ENCODE measurements at regions not wholly inside any gene's neighbourhood (a gene's known extent, or its start where the extent isn't known, plus 50 kb on each side); places are given as distances from the start of the nearest gene placed in this dataset.

DNA sequence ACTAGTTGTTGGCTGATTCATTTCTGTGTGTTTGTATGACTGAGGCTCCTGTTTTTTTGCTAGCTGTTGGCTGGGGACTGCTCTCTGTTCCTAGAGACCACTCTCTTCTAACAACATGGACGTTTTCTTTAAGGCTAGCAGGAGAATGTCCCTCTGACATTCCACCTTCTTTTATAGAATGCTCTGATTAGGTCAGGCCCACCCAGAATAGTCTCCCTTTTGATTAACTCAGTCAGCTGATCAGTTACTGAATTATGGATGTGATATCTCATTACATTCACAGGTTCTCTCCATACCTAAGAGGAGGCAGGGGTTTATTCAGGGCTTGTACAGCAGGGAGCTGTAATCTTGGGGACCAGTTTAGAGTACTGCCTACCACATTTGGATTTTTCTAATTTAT is 175.6 kb upstream of the RHOBTB1 start:
- TF ChIP-seq CTCF (IDR thresholded peaks at IDR 0.05) (no peak), POLR2AphosphoS5 (IDR thresholded peaks at IDR 0.05) (no peak)

Measured in prostate gland (tissue), 2 donors.